Skeletal muscle satellite cell (primary cell): ENCODE measurements at regions not wholly inside any gene's neighbourhood (a gene's known extent, or its start where the extent isn't known, plus 50 kb on each side); places are given as distances from the start of the nearest gene placed in this dataset.

Experiments
- H3K27me3 ChIP-seq: 2 replicates; pipeline ENCODE4 v1.7.0; 2013; ENCODE audit warnings: low read length; ENCODE audit not compliant: control insufficient read depth, insufficient read depth
- H3K36me3 ChIP-seq: 2 replicates; pipeline ENCODE4 v1.7.0; 2013; ENCODE audit warnings: mild to moderate bottlenecking, control low read depth, low read length; ENCODE audit not compliant: insufficient read depth
- H3K4me1 ChIP-seq: 2 replicates; pipeline ENCODE4 v1.7.0; 2013; ENCODE audit warnings: low read length; ENCODE audit not compliant: control insufficient read depth, insufficient read depth
- H3K4me2 ChIP-seq: 2 replicates; pipeline ENCODE4 v1.7.0; 2013; ENCODE audit warnings: mild to moderate bottlenecking, low read length
- H3K4me3 ChIP-seq: 2 replicates; pipeline ENCODE4 v1.7.0; 2013; ENCODE audit warnings: low read length
- H3K9ac ChIP-seq: 2 replicates; pipeline ENCODE4 v1.7.0; 2013; ENCODE audit warnings: mild to moderate bottlenecking, low read depth, low read length, moderate library complexity
- H3K9me3 ChIP-seq: replicated peaks from 2 replicates; pipeline ENCODE4 v1.7.0; 2013; ENCODE audit warnings: mild to moderate bottlenecking, control low read depth, low read length

DNA sequence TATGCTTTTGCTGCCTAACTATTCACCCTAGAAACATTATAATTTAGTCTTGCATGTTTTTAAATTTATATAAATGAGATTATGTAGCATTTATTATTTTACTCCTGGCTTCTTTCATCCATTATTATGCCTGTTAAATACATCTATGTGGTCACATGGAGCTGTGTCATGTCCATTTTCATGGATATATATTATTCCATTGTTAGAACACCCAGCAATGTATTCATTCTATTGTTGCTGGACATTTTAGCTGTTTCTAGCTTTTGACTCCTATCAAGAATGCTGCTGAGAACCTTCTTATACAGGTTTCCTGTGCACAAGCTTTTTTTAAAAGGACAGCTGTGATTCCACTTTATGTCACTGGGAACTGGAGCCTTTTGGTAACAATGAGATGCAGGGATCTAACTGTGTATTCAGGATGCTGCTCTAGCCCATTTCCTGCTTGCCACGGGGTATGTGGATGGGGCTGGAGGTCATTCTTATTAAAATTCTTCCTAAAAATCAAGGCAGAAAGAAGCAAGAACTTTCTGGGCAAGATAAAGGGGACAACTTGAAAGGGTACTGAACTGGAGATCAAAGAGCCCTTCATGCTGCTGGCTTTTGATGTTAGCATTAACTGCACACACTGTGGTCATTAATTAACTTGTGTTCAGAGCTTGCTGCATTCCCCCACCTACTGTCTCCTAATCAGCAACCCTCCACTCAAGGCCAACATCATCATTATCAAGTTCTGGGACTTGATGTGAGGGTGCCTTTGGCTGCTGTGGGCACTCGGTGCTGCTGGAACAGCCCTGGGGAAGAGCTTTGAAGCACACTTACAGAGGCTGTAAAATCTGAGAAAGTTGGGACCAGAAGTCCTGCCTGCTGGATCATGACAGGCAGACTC is 96.6 kb upstream of the AKIRIN2 start:
- H3K9me3 ChIP-seq, result no peaks in the 10 kb centered on the region
- H3K4me2 ChIP-seq, result no peak overlapping the region
- no peak overlapping the region for H3K9ac ChIP-seq
- peaks cover 15% of the 10 kb centered on the region for H3K27me3 ChIP-seq
- H3K4me1 ChIP-seq, result no peaks in the 10 kb centered on the region
- H3K36me3 ChIP-seq, result no peaks in the 10 kb centered on the region
- no peak overlapping the region for H3K4me3 ChIP-seq

DNA sequence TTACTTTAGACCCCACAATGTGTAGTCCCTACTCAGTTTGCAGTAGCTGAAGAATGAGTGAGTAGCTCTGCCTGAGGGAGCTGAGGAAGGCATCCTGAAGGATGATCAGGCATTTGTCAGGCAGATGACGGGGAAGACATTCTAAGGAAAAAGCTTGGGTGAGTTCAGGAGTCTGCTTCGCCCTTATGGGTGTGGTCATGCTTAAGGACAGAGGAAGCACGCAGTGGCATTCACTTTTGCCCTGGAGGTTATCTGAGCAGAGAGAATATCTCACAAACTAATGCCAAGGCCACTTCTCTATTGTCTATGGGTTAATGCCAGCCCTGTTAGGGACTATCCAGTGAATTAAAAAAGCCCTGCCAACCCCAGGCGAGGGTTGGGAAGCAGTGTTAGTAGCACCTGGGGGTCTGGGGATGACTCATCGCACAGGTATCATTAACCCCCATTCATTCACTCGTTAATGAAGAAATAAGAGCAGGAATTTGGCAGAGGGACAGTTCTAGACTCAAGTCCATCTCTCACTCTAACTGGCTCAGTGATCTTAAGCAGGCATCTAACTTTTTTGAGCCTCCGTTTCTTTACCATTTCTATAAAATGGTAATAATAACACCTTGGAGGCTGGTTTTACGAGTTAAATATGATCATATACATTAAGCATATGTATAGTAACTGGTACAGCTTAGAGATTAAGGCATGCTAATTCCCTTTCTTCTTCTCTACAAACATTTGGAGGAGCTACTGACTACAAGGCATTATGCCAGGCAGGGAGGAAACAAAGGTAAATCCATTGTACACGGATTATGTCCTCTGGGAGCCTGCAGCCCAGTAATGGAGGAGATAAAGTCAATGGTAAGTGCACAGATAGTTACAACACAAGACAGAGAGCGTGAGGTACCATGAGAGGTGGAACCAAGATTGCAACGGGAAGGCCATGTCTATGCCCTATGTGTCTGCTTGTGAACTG is 93.2 kb upstream of the AKIRIN2 start:
- Histone ChIP-seq H3K4me1 (no peaks in the 10 kb centered on the region), H3K9me3 (no peaks in the 10 kb centered on the region), H3K9ac (no peak overlapping the region), H3K27me3 (peaks cover 15% of the 10 kb centered on the region), H3K36me3 (no peaks in the 10 kb centered on the region), H3K4me3 (no peak overlapping the region), H3K4me2 (no peak overlapping the region)

DNA sequence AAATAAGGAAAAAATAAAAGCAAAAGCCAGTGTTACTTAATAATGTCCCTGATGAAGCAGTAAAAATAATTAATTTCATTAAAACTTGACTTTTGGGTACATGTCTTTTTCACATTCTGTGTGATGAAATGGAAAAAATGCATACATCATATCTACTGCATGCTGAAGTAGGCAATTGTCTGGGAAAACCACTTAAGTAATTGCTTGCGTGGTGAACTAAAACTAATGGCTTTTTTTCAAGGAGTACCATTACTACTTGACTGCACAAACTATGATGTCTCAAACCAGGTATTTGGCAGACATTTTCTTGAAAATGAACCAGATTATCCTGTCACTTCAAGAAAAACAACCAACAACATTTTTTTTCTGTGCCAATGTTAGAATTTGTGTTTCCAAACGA is 91.3 kb upstream of the AKIRIN2 start:
- Histone ChIP-seq H3K36me3 (no peaks in the 10 kb centered on the region), H3K4me2 (no peak overlapping the region), H3K4me3 (no peak overlapping the region), H3K9ac (no peak overlapping the region), H3K27me3 (peaks cover under 1% of the 10 kb centered on the region), H3K9me3 (no peaks in the 10 kb centered on the region), H3K4me1 (peaks cover 14% of the 10 kb centered on the region)

DNA sequence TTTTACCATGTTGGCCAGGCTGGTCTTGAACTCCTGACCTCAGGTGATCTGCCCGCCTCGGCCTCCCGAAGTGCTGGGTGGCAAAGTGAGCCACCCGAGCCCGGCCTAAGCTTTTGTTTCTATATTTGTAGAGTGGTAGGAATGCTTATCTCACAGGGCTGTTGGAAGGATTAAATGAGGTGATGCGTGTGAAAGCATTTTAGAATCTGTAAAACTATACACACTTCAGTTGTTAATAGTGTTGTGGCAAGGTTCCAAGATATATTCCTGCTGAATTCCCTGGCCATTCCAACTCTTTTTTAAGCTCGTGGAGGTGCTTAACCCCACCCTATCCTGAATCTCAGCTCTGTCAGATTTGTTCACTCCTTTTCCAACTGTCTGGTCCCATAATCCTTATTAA is 89.9 kb upstream of the AKIRIN2 start:
- H3K9ac ChIP-seq, result no peak overlapping the region
- no peaks in the 10 kb centered on the region for H3K27me3 ChIP-seq
- no peak overlapping the region for H3K4me3 ChIP-seq
- H3K4me2 ChIP-seq, result no peak overlapping the region
- peaks cover 14% of the 10 kb centered on the region for H3K4me1 ChIP-seq
- H3K36me3 ChIP-seq, result no peaks in the 10 kb centered on the region
- no peaks in the 10 kb centered on the region for H3K9me3 ChIP-seq

DNA sequence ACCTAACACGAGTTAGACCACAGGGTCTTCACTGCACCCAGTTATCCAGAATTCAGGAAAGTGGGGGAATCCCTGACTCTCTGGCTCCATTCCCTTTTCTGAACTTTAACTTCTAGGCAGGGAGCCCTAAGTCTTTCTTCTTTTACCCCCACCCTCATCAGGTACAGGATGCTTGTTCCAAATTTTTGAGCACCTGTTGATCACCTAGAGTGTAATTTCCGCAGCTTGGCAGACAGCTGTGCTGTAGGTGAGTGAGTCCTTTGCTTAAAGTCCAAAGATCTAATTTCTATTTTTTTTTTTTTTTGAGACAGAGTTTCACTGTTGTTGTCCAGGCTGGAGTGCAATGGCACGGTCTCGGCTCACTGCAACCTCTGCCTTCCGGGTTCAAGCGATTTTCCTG is 89.5 kb upstream of the AKIRIN2 start:
- Histone ChIP-seq H3K4me3 (no peak overlapping the region), H3K36me3 (no peaks in the 10 kb centered on the region), H3K4me1 (peaks cover 14% of the 10 kb centered on the region), H3K27me3 (no peaks in the 10 kb centered on the region), H3K9ac (no peak overlapping the region), H3K9me3 (no peaks in the 10 kb centered on the region), H3K4me2 (no peak overlapping the region)

DNA sequence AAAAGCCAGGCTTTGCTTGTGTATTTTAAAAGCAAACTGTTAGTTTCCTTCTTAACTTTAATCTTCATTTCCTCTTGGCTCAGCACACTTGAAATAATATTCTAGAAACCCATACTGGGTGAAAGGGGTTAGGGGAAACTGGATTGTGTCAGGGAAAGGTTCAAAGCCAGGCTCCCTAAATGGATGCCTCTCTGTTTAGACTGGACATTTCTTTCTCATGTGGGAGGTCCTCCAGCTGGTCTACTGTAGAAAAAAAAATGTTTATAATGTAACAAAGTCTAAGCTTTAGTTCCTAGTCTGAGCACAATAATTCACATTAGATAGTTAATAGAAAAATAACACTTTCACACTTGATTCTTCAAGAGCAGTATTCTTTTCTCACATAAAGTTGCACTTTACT is 89.0 kb upstream of the AKIRIN2 start:
- Histone ChIP-seq H3K4me2 (no peak overlapping the region), H3K4me3 (no peak overlapping the region), H3K4me1 (peaks cover 14% of the 10 kb centered on the region), H3K27me3 (no peaks in the 10 kb centered on the region), H3K9ac (no peak overlapping the region), H3K36me3 (no peaks in the 10 kb centered on the region), H3K9me3 (no peaks in the 10 kb centered on the region)

DNA sequence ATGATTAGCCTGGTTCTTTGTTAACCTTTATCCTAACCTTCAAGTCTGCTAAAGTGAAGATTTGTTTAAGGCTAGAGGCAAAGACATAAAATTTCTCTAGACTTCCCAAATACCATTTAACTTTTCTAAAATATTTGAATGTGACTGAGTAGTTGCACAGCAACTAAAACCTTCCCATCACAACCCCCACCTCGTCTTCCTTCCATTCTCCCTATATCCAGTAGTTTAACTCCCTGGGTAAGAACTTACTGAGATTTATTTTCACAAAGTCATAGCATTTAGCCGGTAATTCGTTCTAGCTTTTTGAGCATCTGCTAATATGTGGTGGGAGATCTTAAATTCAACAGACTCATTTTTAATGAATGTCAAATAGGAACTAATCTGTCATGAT is 87.9 kb upstream of the AKIRIN2 start:
- no peak overlapping the region for H3K9ac ChIP-seq
- peaks cover 14% of the 10 kb centered on the region for H3K4me1 ChIP-seq
- no peaks in the 10 kb centered on the region for H3K36me3 ChIP-seq
- H3K4me3 ChIP-seq, result no peak overlapping the region
- no peaks in the 10 kb centered on the region for H3K27me3 ChIP-seq
- H3K4me2 ChIP-seq, result no peak overlapping the region
- no peaks in the 10 kb centered on the region for H3K9me3 ChIP-seq

DNA sequence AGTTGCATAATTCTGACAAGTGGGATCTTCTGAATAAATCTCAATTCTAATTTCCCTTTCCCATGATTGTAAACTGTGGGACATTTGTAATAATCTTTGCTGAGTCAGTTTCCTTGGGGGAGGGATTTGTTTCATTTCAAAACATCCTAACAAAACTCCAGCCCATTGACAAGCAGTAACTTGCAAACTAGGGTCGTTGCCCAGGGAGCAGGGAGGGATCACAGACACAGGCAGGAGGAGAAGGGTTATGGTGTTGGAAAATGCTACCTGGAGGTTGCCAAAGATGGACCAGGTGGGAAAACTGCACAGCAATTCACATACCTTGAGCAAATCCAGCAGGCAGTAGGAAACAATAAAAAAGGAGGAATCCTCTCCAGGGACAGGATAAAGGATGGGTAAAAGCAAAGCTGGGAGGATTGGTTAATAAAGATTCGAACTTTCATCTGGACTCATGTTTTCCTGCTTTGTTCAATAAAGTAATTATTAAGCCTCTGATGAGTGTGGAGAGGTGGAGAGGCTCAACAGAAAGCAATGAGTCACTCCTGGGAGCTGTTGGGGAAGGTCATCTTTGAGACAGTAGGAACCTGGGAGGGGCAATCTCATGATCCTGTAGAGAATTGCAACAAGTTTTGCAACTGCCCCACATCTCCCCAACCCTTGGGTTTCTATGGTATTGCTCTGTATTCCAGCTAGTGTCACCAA is 87.3 kb upstream of the AKIRIN2 start:
- H3K4me1 ChIP-seq, result peaks cover 14% of the 10 kb centered on the region
- peak overlapping the region; percentile 5 for H3K4me3 ChIP-seq
- H3K36me3 ChIP-seq, result no peaks in the 10 kb centered on the region
- no peak overlapping the region for H3K9ac ChIP-seq
- H3K4me2 ChIP-seq, result peak overlapping the region; percentile 59
- H3K9me3 ChIP-seq, result no peaks in the 10 kb centered on the region
- peaks cover 3% of the 10 kb centered on the region for H3K27me3 ChIP-seq

DNA sequence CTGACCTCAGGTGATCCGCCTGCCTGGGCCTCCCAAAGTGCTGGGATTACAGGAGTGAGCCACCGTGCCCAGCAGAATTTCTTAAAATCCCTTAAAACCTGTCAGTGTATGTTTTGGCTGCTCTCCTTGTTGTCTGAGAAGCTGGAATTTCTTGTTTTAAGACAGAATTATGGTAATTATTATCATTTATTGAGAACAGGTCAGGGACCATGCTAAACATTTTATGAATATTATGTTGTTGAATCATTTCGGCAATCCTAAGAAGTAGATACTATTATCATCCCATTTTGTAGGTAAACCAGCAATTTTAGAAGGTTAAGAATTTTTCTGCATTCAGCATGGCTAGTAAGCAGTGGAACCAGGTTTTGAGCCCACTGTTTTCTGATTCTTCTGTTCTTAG is 86.1 kb upstream of the AKIRIN2 start:
- Histone ChIP-seq H3K4me3 (no peak overlapping the region), H3K36me3 (no peaks in the 10 kb centered on the region), H3K9ac (no peak overlapping the region), H3K4me1 (peaks cover 14% of the 10 kb centered on the region), H3K4me2 (no peak overlapping the region), H3K27me3 (peaks cover 9% of the 10 kb centered on the region), H3K9me3 (no peaks in the 10 kb centered on the region)

DNA sequence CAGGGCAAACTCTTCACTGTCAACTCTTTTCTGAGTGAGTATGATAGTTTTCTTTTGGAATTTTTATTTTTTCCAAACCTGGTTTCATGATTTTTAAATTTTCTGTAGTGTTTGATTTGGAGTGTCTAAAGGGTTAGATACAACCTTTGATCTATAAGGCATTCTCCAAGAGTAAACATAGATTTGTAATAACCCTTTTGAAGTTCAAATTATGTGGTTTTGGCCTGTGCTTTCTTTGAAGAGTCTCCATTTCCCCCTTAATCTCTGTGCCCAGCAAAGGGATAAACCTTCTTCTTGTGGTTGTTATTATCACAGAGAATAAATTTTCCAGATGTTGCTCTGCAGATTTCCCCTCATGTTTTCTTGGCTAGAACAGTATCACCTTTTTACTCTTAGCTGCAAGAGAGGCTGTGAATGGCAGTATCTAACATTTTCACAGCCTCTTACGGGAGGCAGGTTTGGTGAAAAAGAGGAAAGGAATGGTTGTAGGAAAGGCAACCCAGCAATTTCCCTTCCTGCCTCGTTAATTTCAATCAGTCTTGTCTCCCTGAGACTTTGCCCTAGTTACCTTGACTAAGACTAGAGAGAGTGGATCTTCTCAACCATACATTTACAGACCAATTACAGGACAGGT is 83.3 kb upstream of the AKIRIN2 start:
- Histone ChIP-seq H3K4me3 (no peak overlapping the region), H3K4me1 (peaks cover 14% of the 10 kb centered on the region), H3K36me3 (no peaks in the 10 kb centered on the region), H3K9me3 (no peaks in the 10 kb centered on the region), H3K4me2 (no peak overlapping the region), H3K27me3 (peaks cover 18% of the 10 kb centered on the region), H3K9ac (no peak overlapping the region)

DNA sequence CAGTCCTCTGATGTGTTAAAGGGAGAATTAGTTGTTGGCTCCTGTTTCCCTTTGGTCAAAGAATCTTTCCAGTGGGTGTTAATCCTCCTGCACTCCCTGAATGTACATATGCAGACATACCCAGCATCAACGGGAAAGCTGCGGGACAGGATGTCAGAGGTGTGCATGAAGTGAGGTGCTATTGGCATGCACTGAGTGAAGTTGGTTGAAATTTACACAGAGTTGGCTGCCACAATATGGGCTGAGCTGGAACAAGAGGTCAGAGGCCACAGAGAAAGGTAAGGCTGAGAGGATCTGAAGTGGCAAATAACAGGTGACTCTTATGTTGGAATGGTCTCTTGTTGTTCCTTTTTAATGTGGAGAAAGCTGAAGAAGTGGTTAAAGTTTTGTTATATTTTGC is 82.7 kb upstream of the AKIRIN2 start:
- Histone ChIP-seq H3K9ac (no peak overlapping the region), H3K27me3 (peaks cover 18% of the 10 kb centered on the region), H3K4me3 (no peak overlapping the region), H3K36me3 (no peaks in the 10 kb centered on the region), H3K4me1 (peaks cover 9% of the 10 kb centered on the region), H3K9me3 (no peaks in the 10 kb centered on the region), H3K4me2 (no peak overlapping the region)
